Fibroblast of skin of right quadriceps (primary cell): ENCODE measurements at regions not wholly inside any gene's neighbourhood (a gene's known extent, or its start where the extent isn't known, plus 50 kb on each side); places are given as distances from the start of the nearest gene placed in this dataset.
A peak's percentile ranks its signal among the peaks of the same experiment; 100 is the strongest.

ENCODE experiments used
- DNase-seq: peaks from one replicate; pipeline ENCODE4 v3.0.0-alpha.2; 2013

GRCh38 chr16:85333337-85333736, 221.1 kb upstream of the CIBAR2 start:
- DNase-seq = no peak

GRCh38 chr16:85333744-85334640, 221.7 kb upstream of the CIBAR2 start:
- no peak for DNase-seq

- no peak for DNase-seq
Measured at GRCh38 chr16:85334718-85335583, 222.7 kb upstream of the CIBAR2 start.

DNA sequence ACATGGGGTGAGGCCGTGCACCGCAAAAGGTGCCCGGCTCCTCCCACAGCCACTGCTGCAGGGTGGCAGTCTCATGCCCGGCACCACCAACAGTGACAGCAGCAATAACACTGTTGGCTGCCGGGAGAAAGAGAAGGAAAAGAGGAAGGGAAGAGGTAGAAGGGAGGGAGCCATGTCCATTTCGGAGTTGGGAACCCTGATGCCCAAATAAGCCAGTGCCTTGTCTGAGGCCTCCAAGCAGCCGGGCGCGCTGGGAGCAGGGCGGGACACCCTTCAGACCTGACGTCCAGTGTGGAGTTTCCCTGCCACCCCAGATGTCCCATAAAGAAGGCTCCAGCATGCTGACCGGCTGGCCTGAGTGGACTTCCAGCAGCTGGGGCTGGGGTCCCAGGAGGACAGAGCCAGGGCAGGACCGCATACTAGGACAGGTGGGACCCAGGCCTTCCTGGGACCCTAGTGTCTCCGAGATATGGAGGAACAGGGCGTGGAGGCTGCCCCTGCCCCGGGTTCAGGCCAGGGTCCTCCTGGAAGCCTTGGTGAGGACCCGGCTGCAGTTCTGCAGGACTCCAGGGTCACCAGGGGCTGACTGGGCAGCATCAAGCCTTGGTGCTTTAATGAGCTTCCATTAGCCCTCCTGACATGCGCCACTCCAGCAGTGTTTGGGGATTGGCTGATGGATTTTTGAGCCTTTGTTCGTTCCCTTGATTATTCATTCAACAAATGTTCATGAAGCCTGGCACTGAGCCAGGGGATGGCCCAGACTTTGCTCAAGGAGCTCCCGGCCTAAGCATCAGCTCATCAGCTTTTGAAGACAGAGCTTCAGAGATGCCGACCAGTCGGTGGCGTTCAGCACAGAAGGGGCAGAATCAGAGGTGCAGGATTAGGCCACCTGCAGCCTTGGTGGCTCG, 223.6 kb upstream of the CIBAR2 start:
- DNase-seq = peak; percentile 54

GRCh38 chr16:85337910-85338637, 225.8 kb upstream of the CIBAR2 start:
- no peak for DNase-seq

- DNase-seq = no peak
Measured at GRCh38 chr16:85338638-85338982, 226.3 kb upstream of the CIBAR2 start.

DNA sequence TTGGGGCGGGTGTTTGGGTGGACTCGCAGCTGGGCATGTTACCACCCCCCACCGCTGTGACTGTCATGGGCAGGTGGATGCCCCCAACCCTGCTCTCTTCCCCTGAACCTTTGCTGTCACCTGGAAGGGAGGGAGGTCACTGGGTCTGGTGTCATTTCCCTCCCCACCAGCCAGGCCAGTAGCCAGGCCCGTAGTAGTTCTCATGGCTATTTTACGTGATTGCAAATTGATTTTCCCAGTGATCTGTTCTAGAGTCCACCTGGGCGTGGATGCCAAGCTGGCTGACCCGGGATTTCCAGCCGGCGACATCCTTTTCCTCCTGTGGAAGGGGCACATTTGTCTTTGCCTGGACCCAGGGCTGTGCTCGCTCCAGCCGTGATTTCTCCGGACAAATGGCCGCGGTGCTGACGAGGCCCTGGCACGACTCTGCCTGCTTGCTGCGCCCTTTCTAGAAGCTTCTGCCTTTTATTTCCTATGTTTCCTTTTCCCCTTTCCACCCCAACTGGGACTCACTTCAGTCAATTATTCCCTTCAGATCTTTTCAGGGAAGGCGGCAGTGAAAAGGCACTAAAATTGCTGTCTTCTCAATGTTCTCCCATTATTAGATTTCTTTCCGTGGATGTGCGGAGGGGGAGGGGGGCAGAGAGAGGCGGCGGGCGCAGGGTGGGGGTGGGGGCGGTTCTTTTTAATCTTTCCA, 226.9 kb upstream of the CIBAR2 start:
- no peak for DNase-seq

GRCh38 chr16:85341972-85342695, 229.9 kb upstream of the CIBAR2 start:
- no peak for DNase-seq

- no peak for DNase-seq
Measured at GRCh38 chr16:85344502-85345128, 232.3 kb upstream of the CIBAR2 start.

- no peak for DNase-seq
Measured at GRCh38 chr16:85345129-85345639, 232.9 kb upstream of the CIBAR2 start.

DNA sequence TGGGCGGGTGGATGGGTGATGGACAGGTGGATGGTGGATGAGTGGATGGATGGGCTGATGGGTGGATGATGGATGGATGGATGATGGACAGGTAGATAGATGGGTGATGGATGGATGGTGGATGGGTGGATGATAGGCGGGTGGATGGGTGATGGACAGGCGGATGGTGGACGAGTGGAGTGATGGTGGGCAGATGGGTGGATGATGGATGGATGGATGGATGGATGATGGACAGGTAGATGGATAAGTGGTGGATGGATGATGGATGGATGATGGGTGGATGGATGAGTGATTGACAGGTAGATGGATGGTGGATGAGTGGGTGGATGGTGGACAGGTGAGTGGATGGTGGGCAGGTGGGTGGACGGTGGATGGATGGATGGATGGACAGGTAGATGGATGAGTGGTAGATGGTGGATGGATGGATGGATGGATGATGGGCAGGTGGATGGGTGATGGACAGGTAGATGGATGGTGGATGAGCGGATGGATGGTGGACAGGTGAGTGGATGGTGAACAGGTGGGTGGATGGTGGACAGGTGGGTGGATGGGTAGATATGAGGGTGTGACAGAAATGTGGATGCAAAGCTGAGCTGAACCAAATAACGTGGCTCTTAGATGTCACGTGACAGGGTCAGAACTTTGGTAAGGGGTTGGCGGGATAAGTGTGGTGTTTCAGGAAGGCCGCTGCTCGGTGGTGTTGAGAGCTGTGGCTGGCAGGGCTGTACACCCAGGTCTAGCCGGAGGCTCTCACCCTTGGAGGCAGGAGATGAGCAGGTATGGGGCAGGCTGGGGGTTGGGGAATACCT, 234.3 kb upstream of the CIBAR2 start:
- DNase-seq = no peak

DNA sequence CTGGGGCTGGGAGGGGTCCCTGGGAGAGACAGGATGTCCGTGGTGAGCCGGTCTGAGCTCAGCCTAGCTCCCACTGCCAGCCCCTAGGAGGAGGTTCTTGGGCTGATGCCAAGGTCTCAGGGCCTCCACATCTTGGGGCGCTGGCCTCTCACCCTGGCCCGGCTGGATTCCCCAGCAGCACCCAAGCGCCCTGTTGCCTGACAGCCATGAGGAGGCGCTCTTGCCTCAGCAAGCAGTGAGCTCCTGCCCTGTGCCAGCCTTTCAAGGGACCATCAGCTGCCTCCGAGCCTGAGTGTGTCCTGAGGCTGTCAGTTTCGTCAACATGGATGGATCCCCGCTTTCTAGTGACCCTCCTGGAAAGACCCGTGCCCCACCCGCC, 234.9 kb upstream of the CIBAR2 start:
- no peak for DNase-seq

- DNase-seq = no peak
Measured at GRCh38 chr16:85348065-85348840, 236.0 kb upstream of the CIBAR2 start.

DNA sequence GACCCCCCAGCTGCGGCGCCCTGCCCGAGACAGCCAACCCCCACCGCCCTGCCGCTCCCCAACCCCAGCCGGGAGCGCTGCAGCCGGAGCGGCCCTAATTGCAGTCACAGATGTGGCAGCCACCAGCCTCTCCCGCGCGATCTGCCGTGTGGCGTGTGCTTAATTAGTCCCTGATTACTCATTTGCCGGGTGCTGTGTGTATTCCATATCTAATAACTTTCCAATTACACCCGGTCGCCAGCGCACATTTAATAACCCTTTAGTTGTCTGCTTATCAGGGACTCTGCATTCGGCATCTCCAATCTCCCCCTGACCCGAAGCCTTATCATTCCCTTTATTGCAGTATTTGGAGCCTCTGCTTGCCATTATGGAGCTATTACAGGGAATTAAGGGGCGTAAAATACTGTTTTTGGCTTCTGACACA, 236.7 kb upstream of the CIBAR2 start:
- peak; percentile 28 for DNase-seq

GRCh38 chr16:85349365-85350145, 237.3 kb upstream of the CIBAR2 start:
- peak; percentile 55 for DNase-seq

- no peak for DNase-seq
Measured at GRCh38 chr16:85350146-85350728, 238.0 kb upstream of the CIBAR2 start.

DNA sequence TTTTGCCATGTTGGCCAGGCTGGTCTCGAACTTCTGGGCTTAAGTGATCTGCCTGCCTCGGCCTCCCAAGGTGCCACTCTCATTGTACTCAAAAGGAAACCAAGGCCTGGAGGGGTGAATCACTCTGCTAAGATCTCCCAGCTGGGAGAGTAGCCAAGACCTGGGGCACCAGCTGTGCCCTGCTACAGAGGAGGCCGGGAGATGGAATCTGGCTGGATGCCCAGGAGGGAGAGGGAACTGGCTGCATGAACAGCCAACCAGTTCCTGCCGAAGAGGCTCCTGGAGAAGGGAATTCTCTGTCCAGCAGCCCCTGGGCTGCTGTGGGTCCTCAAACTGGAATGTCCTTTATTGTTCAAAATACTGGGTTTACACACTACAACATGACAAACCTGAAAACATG, 238.7 kb upstream of the CIBAR2 start:
- DNase-seq = peak; percentile 96
